ENCODE measurements at regions not wholly inside any gene's neighbourhood (a gene's known extent, or its start where the extent isn't known, plus 50 kb on each side); places are given as distances from the start of the nearest gene placed in this dataset.

DNA sequence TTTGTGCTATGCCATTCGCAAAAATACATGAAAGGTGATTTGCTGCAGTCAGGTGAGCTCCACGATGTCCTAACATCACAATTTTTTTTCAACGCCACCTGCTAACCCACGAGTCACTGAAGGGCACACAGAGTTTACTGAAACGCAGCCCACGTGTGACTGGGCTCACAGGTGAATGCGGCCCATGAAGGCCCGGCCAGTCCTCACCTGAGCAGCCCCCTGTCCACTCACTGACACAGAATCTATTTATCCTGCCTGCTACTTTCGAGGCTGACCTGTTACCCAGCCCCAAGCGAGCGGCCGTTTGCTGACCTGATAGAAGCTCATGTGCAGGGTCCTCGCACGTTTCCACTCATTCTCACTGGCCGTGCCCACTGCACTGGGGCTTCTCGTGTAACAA is 121.9 kb upstream of the SOX1 start:
- Histone ChIP-seq H3K27me3 (replicated peaks in 1 of 4; ENCODE audit: control extremely low read depth in 1 of 4, control insufficient read depth in 3 of 4, insufficient read depth in 4 of 4, low read length in 3 of 4) (no peaks in the 10 kb centered on the region), H4K20me1 (ENCODE audit: control insufficient read depth, insufficient read depth, low read length, poor library complexity, severe bottlenecking) (no peaks in the 10 kb centered on the region), H2AFZ (ENCODE audit: insufficient read depth, low read depth, low read length, poor library complexity, severe bottlenecking) (no peak overlapping the region), H3K4me3 (ENCODE audit: control extremely low read depth in 1 of 5, extremely low read depth in 1 of 5, insufficient read depth in 1 of 5, low read depth in 2 of 5, low read length in 4 of 5) (no peak overlapping the region), H3K36me3 (replicated peaks in 1 of 2; ENCODE audit: control extremely low read depth in 1 of 2, control insufficient read depth in 1 of 2, extremely low read depth in 1 of 2, insufficient read depth in 2 of 2, low read length in 1 of 2) (no peaks in the 10 kb centered on the region), H3K9ac (ENCODE audit: low read length) (no peak overlapping the region), H3K79me2 (ENCODE audit: control insufficient read depth, insufficient read depth, low read length) (no peaks in the 10 kb centered on the region), H3K9me3 (ENCODE audit: control extremely low read depth in 1 of 3, control insufficient read depth in 2 of 3, insufficient read depth in 1 of 3, low read length in 2 of 3) (peaks cover 0 to 35% (median 0%) of the 10 kb centered on the region in 3 donors), H3K27ac (ENCODE audit: low read length in 2 of 2) (no peak overlapping the region), H3K4me2 (replicated peaks; ENCODE audit: low read depth, low read length, poor library complexity, severe bottlenecking) (no peak overlapping the region), H3K4me1 (ENCODE audit: control insufficient read depth in 2 of 2, insufficient read depth in 2 of 2, low read length in 2 of 2) (no peaks in the 10 kb centered on the region)
- intact Hi-C loops (cut with micrococcal nuclease) = no loop called here
- POLR2A ChIA-PET = no interaction called here
- DNase-seq (no peak), ATAC-seq (ENCODE audit: low read depth) (no peak)
- H3K27me3 Mint-ChIP-seq = peaks cover 5% of the 10 kb centered on the region
- 91% methylated on average over 16 of the region's 16 CpGs for WGBS (ENCODE audit: insufficient coverage)
- H3K4me1 Mint-ChIP-seq = no peaks in the 10 kb centered on the region
- no peak overlapping the region for H3K4me3 Mint-ChIP-seq
- TF ChIP-seq EZH2 (IDR thresholded peaks at IDR 0.05; ENCODE audit: borderline replicate concordance, insufficient read depth, low read depth, low read length, poor library complexity, severe bottlenecking) = no peak
- TF ChIP-seq, protein P1, sequence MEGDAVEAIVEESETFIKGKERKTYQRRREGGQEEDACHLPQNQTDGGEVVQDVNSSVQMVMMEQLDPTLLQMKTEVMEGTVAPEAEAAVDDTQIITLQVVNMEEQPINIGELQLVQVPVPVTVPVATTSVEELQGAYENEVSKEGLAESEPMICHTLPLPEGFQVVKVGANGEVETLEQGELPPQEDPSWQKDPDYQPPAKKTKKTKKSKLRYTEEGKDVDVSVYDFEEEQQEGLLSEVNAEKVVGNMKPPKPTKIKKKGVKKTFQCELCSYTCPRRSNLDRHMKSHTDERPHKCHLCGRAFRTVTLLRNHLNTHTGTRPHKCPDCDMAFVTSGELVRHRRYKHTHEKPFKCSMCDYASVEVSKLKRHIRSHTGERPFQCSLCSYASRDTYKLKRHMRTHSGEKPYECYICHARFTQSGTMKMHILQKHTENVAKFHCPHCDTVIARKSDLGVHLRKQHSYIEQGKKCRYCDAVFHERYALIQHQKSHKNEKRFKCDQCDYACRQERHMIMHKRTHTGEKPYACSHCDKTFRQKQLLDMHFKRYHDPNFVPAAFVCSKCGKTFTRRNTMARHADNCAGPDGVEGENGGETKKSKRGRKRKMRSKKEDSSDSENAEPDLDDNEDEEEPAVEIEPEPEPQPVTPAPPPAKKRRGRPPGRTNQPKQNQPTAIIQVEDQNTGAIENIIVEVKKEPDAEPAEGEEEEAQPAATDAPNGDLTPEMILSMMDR (IDR thresholded peaks at IDR 0.05) = no peak
- H3K9me3 Mint-ChIP-seq (ENCODE audit: insufficient read depth) = no peaks in the 10 kb centered on the region
- H3K27ac Mint-ChIP-seq = no peak overlapping the region
- CTCF ChIA-PET = no interaction called here

DNA sequence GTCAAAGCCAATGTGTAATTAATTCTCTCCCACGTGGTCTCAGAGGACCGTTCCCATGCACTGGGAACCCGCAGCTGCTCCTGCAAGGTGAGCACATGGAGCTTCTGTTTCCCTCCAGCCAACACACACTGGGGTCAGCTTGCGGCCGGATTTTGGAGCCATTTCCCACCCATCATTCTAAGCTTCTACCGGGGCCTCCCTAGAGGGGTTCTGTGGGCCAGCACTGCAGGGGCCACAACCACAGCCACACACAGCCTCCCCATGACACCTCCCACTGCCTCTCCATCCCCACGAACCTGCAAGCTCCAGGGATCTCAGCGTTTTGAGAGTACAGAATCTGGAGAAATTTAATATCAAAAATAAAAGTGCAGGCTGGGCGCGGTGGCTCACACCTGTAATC is 120.7 kb upstream of the SOX1 start:
- intact Hi-C loops (cut with micrococcal nuclease) = no loop called here
- Histone ChIP-seq H3K36me3 (replicated peaks in 1 of 2; ENCODE audit: control extremely low read depth in 1 of 2, control insufficient read depth in 1 of 2, extremely low read depth in 1 of 2, insufficient read depth in 2 of 2, low read length in 1 of 2) (no peaks in the 10 kb centered on the region), H4K20me1 (ENCODE audit: control insufficient read depth, insufficient read depth, low read length, poor library complexity, severe bottlenecking) (no peaks in the 10 kb centered on the region), H3K27ac (ENCODE audit: low read length in 2 of 2) (no peak overlapping the region), H3K9me3 (ENCODE audit: control extremely low read depth in 1 of 3, control insufficient read depth in 2 of 3, insufficient read depth in 1 of 3, low read length in 2 of 3) (peaks cover 0 to 42% (median 3%) of the 10 kb centered on the region in 3 donors), H3K4me2 (replicated peaks; ENCODE audit: low read depth, low read length, poor library complexity, severe bottlenecking) (no peak overlapping the region), H3K4me3 (ENCODE audit: control extremely low read depth in 1 of 5, extremely low read depth in 1 of 5, insufficient read depth in 1 of 5, low read depth in 2 of 5, low read length in 4 of 5) (no peak overlapping the region), H3K27me3 (replicated peaks in 1 of 4; ENCODE audit: control extremely low read depth in 1 of 4, control insufficient read depth in 3 of 4, insufficient read depth in 4 of 4, low read length in 3 of 4) (no peaks in the 10 kb centered on the region), H3K4me1 (ENCODE audit: control insufficient read depth in 2 of 2, insufficient read depth in 2 of 2, low read length in 2 of 2) (no peaks in the 10 kb centered on the region), H3K9ac (ENCODE audit: low read length) (no peak overlapping the region), H2AFZ (ENCODE audit: insufficient read depth, low read depth, low read length, poor library complexity, severe bottlenecking) (no peak overlapping the region), H3K79me2 (ENCODE audit: control insufficient read depth, insufficient read depth, low read length) (no peaks in the 10 kb centered on the region)
- no peaks in the 10 kb centered on the region for H3K4me1 Mint-ChIP-seq
- CTCF ChIA-PET = no interaction called here
- DNase-seq = no peak
- no peak overlapping the region for H3K4me3 Mint-ChIP-seq
- no peak for ATAC-seq (ENCODE audit: low read depth)
- H3K27ac Mint-ChIP-seq = no peak overlapping the region
- peaks cover 4% of the 10 kb centered on the region for H3K9me3 Mint-ChIP-seq (ENCODE audit: insufficient read depth)
- WGBS (ENCODE audit: insufficient coverage) = 83% methylated on average over 9 of the region's 10 CpGs
- TF ChIP-seq EZH2 (IDR thresholded peaks at IDR 0.05; ENCODE audit: borderline replicate concordance, insufficient read depth, low read depth, low read length, poor library complexity, severe bottlenecking) = no peak
- TF ChIP-seq, protein P1 (IDR thresholded peaks at IDR 0.05) = no peak
- POLR2A ChIA-PET = no interaction called here
- peaks cover 3% of the 10 kb centered on the region for H3K27me3 Mint-ChIP-seq

Measured in B cell (primary cell).